HUES48 (cell line): ENCODE measurements at regions not wholly inside any gene's neighbourhood (a gene's known extent, or its start where the extent isn't known, plus 50 kb on each side); places are given as distances from the start of the nearest gene placed in this dataset.

Experiments used
- H3K27ac ChIP-seq: one replicate; pipeline ENCODE4 v1.7.0; 2013; ENCODE audit warnings: low read depth, low read length, inconsistent platforms
- H3K27me3 ChIP-seq: 2 replicates; pipeline ENCODE4 v1.6.1; 2013; ENCODE audit warnings: mild to moderate bottlenecking, low read length; ENCODE audit not compliant: control insufficient read depth, insufficient read depth
- H3K36me3 ChIP-seq: 2 replicates; pipeline ENCODE4 v1.6.1; 2013; ENCODE audit warnings: low read length; ENCODE audit not compliant: control insufficient read depth, insufficient read depth
- H3K4me1 ChIP-seq: 2 replicates; pipeline ENCODE4 v1.6.1; 2013; ENCODE audit warnings: mild to moderate bottlenecking, low read length; ENCODE audit not compliant: control insufficient read depth, insufficient read depth
- H3K4me3 ChIP-seq: 2 replicates; pipeline ENCODE4 v1.5.1; 2013; ENCODE audit warnings: mild to moderate bottlenecking, low read depth, low read length
- H3K9ac ChIP-seq: 2 replicates; pipeline ENCODE4 v1.6.1; 2013; ENCODE audit warnings: mild to moderate bottlenecking, low read depth, low read length, moderate library complexity
- H3K9me3 ChIP-seq: 2 replicates; pipeline ENCODE4 v1.6.1; 2013; ENCODE audit warnings: low read length; ENCODE audit not compliant: control insufficient read depth, insufficient read depth

DNA sequence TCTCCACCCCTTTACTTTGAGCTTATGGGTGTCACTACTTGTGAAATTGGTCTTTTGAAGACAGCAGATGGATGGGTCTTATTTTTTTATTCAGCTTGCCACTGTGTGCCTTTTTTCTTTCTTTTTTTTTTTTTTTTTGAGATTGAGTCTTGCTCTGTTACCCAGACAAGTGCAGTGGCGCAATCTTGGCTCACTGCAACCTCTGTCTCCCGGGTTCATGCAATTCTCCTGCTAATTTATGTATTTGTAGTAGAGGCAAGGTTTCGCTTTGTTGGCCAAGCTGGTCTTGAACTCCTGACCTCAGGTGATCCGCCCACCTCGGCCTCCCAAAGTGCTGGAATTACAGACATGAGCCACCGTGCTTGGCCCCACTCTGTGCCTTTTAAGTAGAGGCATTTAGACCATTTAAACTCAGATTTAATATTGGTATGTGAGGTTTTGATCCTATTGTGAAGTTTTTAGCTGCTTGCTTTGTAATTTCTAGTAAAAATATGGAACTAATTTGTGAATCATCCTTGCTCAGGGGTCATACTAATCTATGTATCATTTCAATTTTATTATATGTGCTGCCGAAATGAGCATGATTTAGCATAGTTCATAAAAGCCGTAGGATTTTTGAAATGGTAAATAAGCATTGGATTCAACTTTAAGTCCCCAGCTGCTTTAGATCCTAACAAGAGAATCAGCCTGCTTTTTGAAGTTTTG, 584.5 kb downstream of the SLITRK1 start:
- no peak overlapping the region for H3K27ac ChIP-seq
- no peaks in the 10 kb centered on the region for H3K27me3 ChIP-seq
- no peak overlapping the region for H3K4me3 ChIP-seq
- no peaks in the 10 kb centered on the region for H3K36me3 ChIP-seq
- H3K9ac ChIP-seq, result no peak overlapping the region
- H3K9me3 ChIP-seq, result no peaks in the 10 kb centered on the region
- no peaks in the 10 kb centered on the region for H3K4me1 ChIP-seq

DNA sequence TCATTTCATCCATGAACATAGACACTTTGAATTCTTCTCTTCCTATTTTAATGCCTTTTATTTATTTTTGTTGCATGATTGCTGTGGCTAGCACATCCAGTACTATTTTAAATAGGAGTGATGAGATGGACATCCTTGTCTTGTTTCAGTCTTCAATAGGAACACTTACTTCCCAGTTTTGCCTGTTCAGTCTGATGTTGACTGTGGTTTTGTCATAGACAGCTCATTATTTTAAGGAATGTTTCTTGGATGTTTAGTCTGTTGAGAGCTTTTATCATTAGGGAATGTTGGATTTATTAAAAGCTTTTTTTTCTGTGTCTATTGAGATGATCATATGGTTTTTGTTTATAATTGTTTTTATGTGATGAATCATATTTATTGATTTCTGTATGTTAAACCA, 586.6 kb downstream of the SLITRK1 start:
- Histone ChIP-seq H3K27ac (no peak overlapping the region), H3K4me3 (no peak overlapping the region), H3K4me1 (peaks cover 10% of the 10 kb centered on the region; the same call in 1 of the 2 replicates), H3K9ac (no peak overlapping the region), H3K27me3 (no peaks in the 10 kb centered on the region), H3K9me3 (no peaks in the 10 kb centered on the region), H3K36me3 (no peaks in the 10 kb centered on the region)

DNA sequence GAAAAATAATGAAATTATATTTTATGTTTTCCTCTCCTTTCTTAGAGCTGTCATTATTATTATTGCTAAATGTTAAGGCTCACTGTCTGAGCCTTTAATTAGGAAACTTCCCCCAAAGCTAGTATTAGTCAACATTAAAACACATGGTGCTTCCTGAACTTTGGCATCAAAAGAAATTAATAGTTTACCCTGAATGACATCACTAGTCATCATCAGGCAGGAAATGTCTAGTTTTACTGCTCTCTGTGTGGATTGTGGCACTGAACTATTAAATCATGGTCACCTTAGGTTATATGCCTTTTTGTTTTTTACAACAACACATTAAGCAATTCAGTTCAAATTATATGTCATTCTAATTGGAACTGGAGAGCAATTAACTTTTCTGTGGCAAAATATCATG, 595.5 kb downstream of the SLITRK1 start:
- Histone ChIP-seq H3K27me3 (no peaks in the 10 kb centered on the region), H3K9me3 (no peaks in the 10 kb centered on the region)

DNA sequence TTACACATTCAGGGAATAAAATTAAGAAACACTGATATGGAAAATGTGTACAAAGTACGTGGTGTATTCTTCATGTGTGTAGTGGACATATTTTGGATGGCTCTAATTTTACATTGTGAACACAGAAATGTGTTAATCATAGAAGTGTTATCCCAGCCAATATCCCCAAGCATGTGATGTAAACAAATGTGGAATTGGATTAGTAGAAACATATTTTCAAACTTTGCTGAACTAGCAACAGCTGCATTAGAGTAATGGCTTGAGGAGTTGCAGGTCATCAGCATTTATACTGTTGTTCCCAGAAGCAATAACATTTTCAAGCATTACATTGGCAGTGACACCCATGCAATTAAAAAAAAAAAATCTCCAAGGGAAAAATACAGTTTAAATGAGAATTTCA, 600.6 kb downstream of the SLITRK1 start:
- no peaks in the 10 kb centered on the region for H3K27me3 ChIP-seq
- H3K4me3 ChIP-seq, result no peak overlapping the region
- H3K4me1 ChIP-seq, result peaks cover 3% of the 10 kb centered on the region; the same call in 1 of the 2 replicates
- H3K9ac ChIP-seq, result no peak overlapping the region
- H3K9me3 ChIP-seq, result no peaks in the 10 kb centered on the region
- no peak overlapping the region for H3K27ac ChIP-seq
- no peaks in the 10 kb centered on the region for H3K36me3 ChIP-seq

More for the DNA sequence above, 595.5 kb downstream of the SLITRK1 start:
- no peaks in the 10 kb centered on the region for H3K36me3 ChIP-seq
- no peak overlapping the region for H3K4me3 ChIP-seq
- H3K9ac ChIP-seq, result no peak overlapping the region
- H3K4me1 ChIP-seq, result peaks cover 2% of the 10 kb centered on the region; the same call in 1 of the 2 replicates
- H3K27ac ChIP-seq, result no peak overlapping the region

DNA sequence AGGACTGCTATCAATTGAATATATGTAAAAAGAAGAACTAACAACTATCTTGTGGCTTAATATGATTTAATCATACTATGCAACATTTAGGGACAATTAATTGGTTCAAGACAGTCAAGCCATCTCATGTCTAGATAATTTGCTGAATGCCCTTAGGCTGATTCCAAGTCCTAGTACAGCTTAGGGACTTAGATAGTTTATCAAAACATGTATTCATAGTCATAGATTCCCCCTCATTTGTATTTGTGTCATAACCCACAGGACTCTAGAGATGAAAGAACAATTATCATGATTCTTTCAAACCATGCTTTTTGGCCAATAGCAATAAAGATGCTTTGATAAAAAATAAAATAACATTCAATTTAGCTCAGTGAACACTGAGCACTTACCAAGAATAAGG, 607.6 kb downstream of the SLITRK1 start:
- no peaks in the 10 kb centered on the region for H3K36me3 ChIP-seq
- no peak overlapping the region for H3K9ac ChIP-seq
- peaks cover 5% of the 10 kb centered on the region; the same call in 1 of the 2 replicates for H3K4me1 ChIP-seq
- H3K27ac ChIP-seq, result no peak overlapping the region
- no peaks in the 10 kb centered on the region for H3K9me3 ChIP-seq
- H3K4me3 ChIP-seq, result no peak overlapping the region
- no peaks in the 10 kb centered on the region for H3K27me3 ChIP-seq

DNA sequence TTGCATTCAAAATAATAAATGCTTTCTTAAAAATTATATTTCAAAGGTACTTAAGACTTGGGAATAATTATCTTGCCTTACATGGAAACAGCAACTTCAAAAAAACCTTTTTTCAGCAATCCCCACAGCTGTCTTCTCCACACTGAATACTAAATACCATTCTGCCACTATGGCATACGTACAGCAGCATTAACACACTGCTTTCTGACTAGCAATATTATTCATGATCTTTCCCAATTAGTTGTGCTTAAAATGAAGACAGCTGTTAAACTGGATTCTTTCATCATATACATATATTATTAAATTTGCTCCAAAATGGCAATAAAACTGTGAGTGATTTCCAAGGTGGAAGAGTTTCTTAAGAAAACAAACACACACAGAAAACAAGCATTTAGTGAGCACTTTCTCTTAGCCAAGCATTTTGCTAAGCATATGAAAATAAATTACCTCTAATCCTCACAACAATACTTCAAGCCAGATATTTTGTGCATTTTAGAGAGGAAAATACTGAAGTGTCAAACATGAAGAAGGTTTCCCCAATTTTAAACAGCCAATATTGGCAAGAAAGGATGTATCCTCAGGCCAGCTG, 609.5 kb downstream of the SLITRK1 start:
- H3K4me3 ChIP-seq, result no peak overlapping the region
- H3K27ac ChIP-seq, result no peak overlapping the region
- H3K4me1 ChIP-seq, result peaks cover 5% of the 10 kb centered on the region; the same call in 1 of the 2 replicates
- H3K36me3 ChIP-seq, result no peaks in the 10 kb centered on the region
- no peaks in the 10 kb centered on the region for H3K27me3 ChIP-seq
- H3K9ac ChIP-seq, result no peak overlapping the region
- no peaks in the 10 kb centered on the region for H3K9me3 ChIP-seq

DNA sequence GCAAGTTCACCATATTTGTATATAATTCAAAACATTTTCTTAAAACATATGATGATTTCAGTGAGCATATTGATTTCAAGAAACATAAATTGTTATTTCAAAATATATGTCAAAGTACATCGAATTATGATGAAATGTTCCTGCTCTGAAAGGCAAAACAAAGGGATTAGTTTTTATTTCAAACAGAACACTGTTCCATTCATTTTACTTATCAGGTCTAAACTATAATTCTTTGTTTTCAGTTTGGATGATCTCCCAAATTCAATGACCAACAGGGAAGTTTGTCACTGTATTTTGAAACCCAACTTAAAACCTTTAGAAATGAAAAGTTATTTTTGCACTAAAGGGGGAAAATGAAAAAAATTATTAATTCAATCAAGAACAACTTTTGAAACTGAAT, 610.2 kb downstream of the SLITRK1 start:
- Histone ChIP-seq H3K4me3 (no peak overlapping the region), H3K36me3 (no peaks in the 10 kb centered on the region), H3K9ac (no peak overlapping the region), H3K9me3 (no peaks in the 10 kb centered on the region), H3K27ac (no peak overlapping the region), H3K4me1 (peaks cover 5% of the 10 kb centered on the region; the same call in 1 of the 2 replicates), H3K27me3 (no peaks in the 10 kb centered on the region)

DNA sequence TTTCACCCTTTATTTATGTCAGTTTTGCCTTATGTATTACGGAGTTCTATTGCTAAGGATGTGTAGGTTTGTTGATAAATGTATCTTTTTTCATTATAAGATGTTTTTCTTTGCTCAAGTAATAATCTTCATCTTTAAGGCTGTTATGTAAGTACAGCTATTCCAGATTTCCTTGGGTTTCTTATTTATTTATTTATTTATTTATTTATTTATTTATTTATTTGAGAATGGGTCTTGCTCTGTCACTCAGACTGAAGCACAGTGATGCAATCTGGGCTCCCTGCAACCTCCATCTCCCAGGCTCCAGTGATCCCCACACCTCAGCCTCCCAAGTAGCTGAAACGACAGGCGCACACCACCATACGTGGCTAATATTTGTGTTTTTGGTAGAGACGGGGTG, 617.0 kb downstream of the SLITRK1 start:
- no peak overlapping the region for H3K4me3 ChIP-seq
- no peak overlapping the region for H3K27ac ChIP-seq
- no peaks in the 10 kb centered on the region for H3K9me3 ChIP-seq
- no peaks in the 10 kb centered on the region for H3K27me3 ChIP-seq
- no peaks in the 10 kb centered on the region for H3K4me1 ChIP-seq
- H3K36me3 ChIP-seq, result no peaks in the 10 kb centered on the region
- H3K9ac ChIP-seq, result no peak overlapping the region

DNA sequence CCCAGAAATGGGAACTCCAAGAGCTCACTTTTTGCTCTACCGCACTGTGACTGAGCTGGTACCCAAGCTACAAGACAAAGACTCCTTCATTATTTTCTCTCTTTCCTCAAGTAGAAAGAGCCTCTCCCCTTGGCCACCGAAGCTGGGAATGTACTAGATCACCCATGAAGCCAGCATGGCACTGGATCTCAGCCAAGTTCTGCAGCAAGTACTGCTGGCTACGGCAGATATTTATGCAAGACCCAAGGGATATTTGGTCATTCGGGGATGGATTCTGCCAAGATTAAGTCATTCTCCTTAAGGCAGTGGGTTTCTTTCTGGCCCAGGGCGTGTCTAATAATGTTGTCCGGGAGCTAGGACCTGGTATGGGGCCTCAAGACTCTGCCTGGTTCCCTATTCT, 633.5 kb downstream of the SLITRK1 start:
- Histone ChIP-seq H3K27ac (no peak overlapping the region), H3K4me3 (no peak overlapping the region), H3K9ac (no peak overlapping the region), H3K9me3 (peaks cover 8% of the 10 kb centered on the region), H3K4me1 (no peaks in the 10 kb centered on the region), H3K27me3 (no peaks in the 10 kb centered on the region), H3K36me3 (no peaks in the 10 kb centered on the region)

DNA sequence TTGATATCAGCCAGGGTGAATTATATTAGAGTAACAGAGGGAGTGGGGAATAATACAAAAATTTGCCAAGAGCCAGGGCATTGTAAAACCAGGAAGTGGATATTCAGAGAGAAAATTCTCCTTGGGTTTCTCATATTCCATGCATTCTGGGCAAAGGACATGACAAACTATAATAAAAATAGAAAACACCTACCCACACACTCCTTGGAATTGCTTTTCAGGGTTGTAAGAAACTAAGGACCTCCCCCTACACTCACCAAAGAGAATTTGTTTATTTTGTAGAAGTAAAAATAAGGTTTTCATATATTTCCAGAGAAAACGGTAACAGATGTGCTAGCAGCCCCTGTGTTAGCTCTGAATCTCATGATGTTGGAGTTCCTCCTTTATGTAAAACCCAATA, 649.6 kb downstream of the SLITRK1 start:
- Histone ChIP-seq H3K4me3 (no peak overlapping the region), H3K9ac (no peak overlapping the region), H3K27me3 (no peaks in the 10 kb centered on the region), H3K27ac (no peak overlapping the region), H3K9me3 (no peaks in the 10 kb centered on the region), H3K36me3 (no peaks in the 10 kb centered on the region), H3K4me1 (no peaks in the 10 kb centered on the region)

DNA sequence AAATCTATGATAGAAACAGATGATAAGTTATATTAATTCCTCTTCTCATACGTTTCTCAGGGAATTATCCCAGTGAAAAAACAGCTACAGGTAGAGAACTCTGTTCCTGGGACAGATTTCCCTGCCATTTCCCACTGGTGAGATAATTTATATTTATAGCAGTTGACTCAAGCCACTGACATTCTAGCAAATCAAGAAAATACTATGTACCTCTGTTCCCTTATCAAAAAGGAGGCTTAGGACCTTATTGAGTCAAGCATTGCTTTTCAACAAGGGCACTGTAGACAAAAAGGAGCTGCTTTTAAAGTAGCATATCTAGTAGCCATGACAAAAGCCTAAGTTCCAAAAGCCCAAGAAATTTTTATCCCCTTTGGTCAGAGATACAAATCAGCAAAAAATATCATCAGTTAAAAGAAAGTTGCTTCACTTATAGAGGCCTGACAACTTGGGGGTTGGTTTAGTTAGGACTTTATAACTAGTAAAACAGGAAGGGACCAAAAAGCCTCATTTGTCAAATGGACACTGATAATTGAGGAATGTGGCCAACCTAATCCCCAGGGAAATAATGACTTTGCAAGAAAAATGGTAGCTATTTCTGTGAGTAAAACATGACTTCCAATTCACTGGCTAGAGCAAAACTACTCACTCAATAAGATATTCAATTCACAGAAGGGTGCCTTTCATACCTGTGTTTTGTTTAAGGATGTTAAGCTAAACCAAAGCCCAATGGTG, 652.5 kb downstream of the SLITRK1 start:
- no peaks in the 10 kb centered on the region for H3K9me3 ChIP-seq
- H3K36me3 ChIP-seq, result no peaks in the 10 kb centered on the region
- H3K4me1 ChIP-seq, result no peaks in the 10 kb centered on the region
- no peak overlapping the region for H3K9ac ChIP-seq
- H3K27ac ChIP-seq, result no peak overlapping the region
- no peaks in the 10 kb centered on the region for H3K27me3 ChIP-seq
- no peak overlapping the region for H3K4me3 ChIP-seq
